SK-N-DZ (cell line): ENCODE measurements at regions not wholly inside any gene's neighbourhood (a gene's known extent, or its start where the extent isn't known, plus 50 kb on each side); places are given as distances from the start of the nearest gene placed in this dataset.

Experiments
- DNase-seq: peaks from one replicate; pipeline ENCODE4 v3.0.0-alpha.2; 2015; ENCODE audit warnings: low spot score

GRCh38 chr12:14148489-14149270, 167.3 kb upstream of the GRIN2B start:
- DNase-seq, result no peak

- no peak for DNase-seq
Measured at GRCh38 chr12:14153803-14154202, 172.4 kb upstream of the GRIN2B start.

- DNase-seq, result no peak
Measured at GRCh38 chr12:14156606-14157005, 175.2 kb upstream of the GRIN2B start.

GRCh38 chr12:14157088-14157747, 175.8 kb upstream of the GRIN2B start:
- no peak for DNase-seq

GRCh38 chr12:14164266-14164665, 182.9 kb upstream of the GRIN2B start:
- DNase-seq, result no peak

- peak; percentile 55 for DNase-seq
Measured at GRCh38 chr12:14167005-14167628, 185.7 kb upstream of the GRIN2B start.

- no peak for DNase-seq
Measured at GRCh38 chr12:14169281-14169680, 187.9 kb upstream of the GRIN2B start.

- no peak for DNase-seq
Measured at GRCh38 chr12:14171106-14171505, 189.7 kb upstream of the GRIN2B start.

- DNase-seq, result no peak
Measured at GRCh38 chr12:14175206-14175605, 190.3 kb upstream of the ATF7IP start.

GRCh38 chr12:14185427-14186192, 179.9 kb upstream of the ATF7IP start:
- DNase-seq, result peak; percentile 68

GRCh38 chr12:14186193-14186502, 179.3 kb upstream of the ATF7IP start:
- DNase-seq, result no peak

- DNase-seq, result no peak
Measured at GRCh38 chr12:14187002-14187401, 178.5 kb upstream of the ATF7IP start.

- DNase-seq, result no peak
Measured at GRCh38 chr12:14187966-14188365, 177.5 kb upstream of the ATF7IP start.

GRCh38 chr12:14188744-14189143, 176.7 kb upstream of the ATF7IP start:
- no peak for DNase-seq

GRCh38 chr12:14190694-14191093, 174.8 kb upstream of the ATF7IP start:
- no peak for DNase-seq

- no peak for DNase-seq
Measured at GRCh38 chr12:14191612-14192011, 173.9 kb upstream of the ATF7IP start.

- DNase-seq, result no peak
Measured at GRCh38 chr12:14193639-14194038, 171.8 kb upstream of the ATF7IP start.

- no peak for DNase-seq
Measured at GRCh38 chr12:14194572-14194971, 170.9 kb upstream of the ATF7IP start.

- no peak for DNase-seq
Measured at GRCh38 chr12:14199455-14200198, 165.9 kb upstream of the ATF7IP start.

GRCh38 chr12:14200598-14200997, 164.9 kb upstream of the ATF7IP start:
- no peak for DNase-seq

GRCh38 chr12:14201291-14201690, 164.2 kb upstream of the ATF7IP start:
- DNase-seq, result no peak
